GM21717 (cell line): ENCODE measurements at regions not wholly inside any gene's neighbourhood (a gene's known extent, or its start where the extent isn't known, plus 50 kb on each side); places are given as distances from the start of the nearest gene placed in this dataset.

Experiments
- ATAC-seq: cut with Tn5 transposase; IDR thresholded peaks from one replicate; pipeline ENCODE4 v1.9.1; 2021; ENCODE audit warnings: mild to moderate bottlenecking, moderate library complexity; ENCODE audit not compliant: unreplicated experiment

- ATAC-seq, result no peak
These were observed 172.3 kb downstream of the ARL6IP6 start for GRCh38 chr2:152890736-152891135.

DNA sequence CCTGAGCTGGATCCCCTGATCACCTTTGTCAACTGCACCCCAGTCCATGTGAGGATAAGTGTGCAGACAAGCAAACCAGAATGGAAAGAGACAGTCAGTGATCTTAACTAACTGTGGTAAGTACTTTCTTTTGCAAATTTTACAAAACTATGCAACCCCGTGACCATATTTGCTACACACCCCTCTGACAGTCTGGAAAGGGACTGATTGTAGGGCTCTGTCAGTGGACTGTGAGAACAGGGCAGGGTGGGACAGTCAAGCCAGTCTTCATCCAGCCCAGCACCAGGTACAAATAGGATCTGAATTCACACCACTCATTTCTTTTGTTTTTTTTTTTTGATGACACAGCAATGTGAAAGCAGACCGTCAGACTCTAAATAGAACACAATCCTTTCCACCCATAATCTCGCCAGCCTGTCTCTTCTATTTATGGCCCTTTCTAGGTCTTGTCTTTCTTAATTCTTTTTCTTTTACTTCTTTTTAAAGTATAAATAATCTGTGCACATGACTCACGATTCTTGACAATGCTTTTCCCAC lies 165.6 kb downstream of the ARL6IP6 start:
- no peak for ATAC-seq

DNA sequence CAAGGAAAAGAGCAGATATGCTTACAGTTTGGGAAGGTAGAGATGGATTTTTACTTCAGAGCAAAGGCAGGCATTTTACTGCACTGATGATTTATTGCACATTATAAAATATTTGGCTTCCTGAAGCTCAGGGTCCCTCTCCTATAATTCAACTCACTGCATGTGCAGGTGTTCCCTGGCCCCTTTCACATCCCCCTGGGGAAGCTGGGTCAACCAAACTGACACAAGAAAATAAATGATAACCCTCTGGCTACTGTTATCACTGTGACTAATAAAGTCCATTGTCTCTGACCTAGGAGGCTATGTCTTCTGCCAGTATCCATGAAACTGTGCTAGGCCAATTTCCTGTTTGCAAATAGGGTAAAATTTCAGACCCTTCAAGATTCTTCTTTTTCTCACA lies 163.1 kb downstream of the ARL6IP6 start:
- no peak for ATAC-seq

DNA sequence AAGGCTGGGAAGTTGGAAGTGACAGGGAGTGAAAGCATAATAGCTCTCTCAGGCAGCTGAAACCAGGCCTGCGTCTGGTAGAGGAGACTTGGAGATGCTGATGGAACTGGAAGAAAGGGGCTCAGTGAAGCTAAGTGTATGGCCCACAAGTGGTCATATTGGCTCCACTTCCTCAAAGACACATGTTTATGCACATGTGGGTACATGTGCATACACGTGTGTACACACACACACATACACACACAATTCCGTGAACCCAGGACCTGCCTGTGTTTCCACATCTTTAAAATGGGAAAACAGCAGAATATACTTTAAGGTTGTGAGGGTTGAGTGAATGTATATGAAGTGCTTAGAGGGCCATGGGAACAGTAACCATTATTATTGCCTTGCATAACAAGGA lies 160.9 kb downstream of the ARL6IP6 start:
- ATAC-seq, result no peak

DNA sequence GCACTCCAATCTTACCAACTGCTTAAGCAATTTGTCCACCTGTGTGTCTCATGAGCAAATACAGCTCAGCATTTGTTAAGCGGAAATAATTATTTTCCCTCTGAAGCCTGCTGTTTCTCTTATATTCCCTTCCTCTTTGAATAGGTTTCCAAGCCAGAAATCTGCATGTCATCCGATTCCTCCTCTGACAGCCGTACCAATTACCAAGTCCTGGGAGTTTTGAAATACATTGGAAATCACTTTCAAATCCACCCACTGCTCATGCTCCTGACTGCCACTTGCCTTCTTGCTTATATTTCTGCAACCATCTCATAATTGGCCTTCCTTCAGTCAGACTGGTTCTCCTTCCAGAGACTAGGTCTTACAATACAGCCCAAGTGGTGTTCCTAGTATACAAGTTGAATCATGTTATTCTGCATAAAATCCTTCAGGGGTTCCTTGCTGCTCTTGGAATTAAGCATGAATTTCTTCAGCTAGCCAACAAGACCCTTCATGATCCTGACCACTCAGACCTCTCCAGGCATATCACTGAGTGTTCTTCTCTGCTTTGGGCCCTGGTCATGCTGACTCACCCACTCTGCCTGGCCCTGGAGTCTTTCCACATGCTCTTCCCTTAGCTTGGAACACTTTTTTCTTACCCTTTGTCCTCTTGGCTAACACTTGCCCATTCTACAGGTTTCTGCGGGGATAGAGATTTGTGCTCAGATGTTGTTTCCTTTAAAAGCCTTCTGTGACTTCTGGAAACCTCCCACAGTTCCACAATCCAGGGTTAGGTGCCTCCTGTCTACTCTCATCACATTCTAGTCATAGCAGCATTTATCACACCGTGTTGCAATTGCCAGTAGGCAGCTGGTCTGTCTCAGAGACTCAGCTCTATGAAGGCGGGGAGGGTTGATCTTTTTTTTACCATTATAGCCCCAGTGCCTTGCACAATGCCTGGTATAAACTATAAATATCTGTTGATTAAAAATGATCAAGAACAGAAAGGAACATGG lies 157.6 kb downstream of the ARL6IP6 start:
- ATAC-seq, result no peak

DNA sequence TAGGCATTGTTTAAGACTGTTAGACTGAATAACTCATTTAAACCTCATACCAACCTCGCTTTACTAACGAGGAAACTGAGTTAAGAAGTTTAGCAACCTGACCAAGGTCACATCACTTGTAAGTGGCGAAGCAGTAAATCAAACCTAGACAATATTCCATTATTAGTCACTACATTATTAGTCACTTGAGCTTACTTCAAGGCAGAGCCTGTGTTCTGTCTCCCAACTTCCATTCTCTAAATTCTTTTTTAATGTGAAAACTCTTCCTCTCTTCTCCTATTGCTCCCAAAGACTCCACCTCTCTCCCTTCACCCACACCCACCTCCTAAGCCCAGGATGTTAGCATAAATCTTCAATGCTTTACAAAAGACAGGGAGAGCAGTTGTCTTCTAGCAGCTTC lies 156.5 kb downstream of the ARL6IP6 start:
- ATAC-seq, result no peak

GRCh38 chr2:152870239-152870638 lies 151.8 kb downstream of the ARL6IP6 start:
- ATAC-seq, result no peak

DNA sequence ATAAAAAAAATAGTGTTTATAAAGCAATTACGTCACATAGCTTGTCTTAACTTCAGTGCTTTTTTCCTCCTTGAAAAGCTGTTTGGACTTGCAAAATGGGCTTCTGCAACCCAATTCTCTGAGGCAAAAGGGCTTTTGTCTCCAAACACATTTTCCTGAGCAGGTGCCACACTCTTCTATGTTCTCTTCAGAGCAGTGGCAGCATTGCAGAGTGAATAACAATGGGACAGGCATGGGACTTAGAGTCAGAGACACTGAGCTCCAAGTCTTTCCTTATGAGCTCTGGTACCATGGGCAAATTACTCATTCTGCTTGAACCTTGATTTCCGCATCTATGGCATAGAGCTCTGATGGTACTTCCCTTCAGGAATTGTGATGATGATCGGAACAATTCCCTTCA lies 149.0 kb downstream of the ARL6IP6 start:
- no peak for ATAC-seq

- ATAC-seq, result no peak
These were observed 146.3 kb downstream of the ARL6IP6 start for GRCh38 chr2:152864601-152865149.

DNA sequence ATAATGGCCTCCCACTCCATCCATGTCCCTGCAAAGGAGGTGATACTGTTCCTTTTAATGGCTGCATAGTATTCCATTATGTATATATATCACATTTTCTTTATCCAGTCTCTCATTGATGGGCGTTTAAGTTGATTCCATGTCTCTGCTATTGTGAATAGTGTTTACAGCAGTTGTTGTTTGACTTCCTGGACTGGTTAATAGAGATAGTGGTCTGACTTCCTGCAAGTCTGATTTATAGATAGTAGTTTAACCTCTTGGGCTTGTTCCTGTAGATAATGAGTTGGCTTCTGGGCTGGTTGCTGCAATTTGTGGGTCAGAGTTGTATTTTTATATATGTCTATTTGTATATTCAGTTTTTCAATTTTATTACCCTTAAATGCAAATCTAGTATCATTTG lies 145.4 kb downstream of the ARL6IP6 start:
- ATAC-seq, result no peak

DNA sequence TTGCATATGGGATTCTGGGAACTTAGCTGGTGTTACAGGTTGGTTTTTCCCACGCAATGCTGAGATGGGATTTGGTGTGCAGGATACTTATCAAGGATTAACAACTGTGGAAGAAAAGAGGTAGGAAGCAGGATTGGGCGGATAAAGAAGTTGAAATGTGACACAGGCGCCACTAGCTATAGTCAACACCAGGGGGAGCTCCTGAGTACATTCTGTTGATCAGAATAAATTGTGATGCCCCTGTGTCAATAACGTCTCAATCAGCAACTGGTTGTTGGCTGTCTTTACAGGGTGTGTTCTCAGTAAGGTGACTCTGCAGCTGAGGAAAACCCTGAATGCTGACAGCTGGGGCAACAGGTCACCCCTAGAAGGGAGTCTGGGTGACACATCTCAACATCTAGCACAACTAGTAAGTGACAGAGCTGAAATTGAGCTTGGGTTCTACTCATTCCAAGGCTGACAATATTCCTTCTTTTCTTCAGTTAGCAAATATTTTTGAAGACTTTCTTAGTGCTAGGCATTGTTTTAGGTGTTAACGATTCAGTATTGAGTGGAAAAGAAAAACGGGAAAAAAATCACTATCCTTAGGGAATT lies 143.0 kb downstream of the ARL6IP6 start:
- ATAC-seq, result no peak

DNA sequence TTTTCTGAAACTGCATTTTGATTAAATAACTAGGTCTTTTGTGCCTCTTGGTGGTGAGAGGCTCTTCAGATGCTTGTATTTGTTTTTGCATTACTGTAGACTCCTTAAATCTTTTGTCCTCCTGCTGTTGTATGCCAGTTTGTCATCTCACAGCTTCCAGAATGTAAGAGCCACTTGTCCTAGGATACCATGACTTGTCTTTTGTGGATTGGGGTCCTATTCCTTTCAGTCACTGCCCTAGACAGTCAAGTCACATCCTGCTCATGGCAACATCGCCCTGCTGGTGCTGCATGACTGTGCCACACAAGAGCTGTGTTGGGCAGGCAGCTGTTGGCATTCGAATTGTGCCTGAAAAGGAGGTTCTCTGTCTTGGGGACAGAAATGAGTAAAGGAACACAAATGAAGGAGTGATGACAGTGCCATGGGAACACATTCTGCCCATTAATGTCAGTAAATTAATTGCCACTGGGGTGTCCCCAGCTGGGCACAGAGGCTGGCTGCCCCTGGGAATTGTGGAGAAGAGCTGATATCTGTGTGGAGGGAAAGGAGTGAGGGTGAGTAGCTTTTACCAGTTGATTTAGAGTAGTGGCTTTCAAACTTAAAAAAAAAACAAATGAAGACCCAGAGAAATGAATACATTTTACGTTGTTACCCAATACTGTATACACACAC lies 140.3 kb downstream of the ARL6IP6 start:
- ATAC-seq, result no peak

GRCh38 chr2:152846697-152847470 lies 128.5 kb downstream of the ARL6IP6 start:
- ATAC-seq, result no peak

- no peak for ATAC-seq
These were observed 117.3 kb downstream of the ARL6IP6 start for GRCh38 chr2:152835674-152836073.

DNA sequence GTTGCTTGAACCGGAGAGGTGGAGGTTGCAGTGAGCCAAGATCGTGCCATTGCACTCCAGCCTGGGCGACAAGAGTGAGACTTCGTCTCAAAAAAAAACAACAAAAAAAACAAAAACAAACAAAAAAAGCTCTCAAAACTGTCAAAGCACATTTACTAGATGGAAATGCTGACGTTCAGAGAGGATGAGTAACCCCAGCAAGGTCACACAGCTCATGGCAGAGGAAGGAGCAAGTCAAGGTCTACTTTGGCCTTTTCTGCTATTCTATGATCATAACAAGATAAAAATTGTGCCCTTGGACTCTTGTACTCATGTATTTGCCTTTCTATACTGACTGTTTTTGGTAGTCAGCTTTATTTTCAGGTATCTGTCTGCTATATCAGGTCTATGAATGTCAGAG lies 109.5 kb downstream of the ARL6IP6 start:
- ATAC-seq, result no peak

GRCh38 chr2:152826581-152827279 lies 108.3 kb downstream of the ARL6IP6 start:
- ATAC-seq, result no peak

- ATAC-seq, result no peak
These were observed 107.4 kb downstream of the ARL6IP6 start for GRCh38 chr2:152825834-152826233.

- no peak for ATAC-seq
These were observed 105.5 kb downstream of the ARL6IP6 start for GRCh38 chr2:152823905-152824304.

DNA sequence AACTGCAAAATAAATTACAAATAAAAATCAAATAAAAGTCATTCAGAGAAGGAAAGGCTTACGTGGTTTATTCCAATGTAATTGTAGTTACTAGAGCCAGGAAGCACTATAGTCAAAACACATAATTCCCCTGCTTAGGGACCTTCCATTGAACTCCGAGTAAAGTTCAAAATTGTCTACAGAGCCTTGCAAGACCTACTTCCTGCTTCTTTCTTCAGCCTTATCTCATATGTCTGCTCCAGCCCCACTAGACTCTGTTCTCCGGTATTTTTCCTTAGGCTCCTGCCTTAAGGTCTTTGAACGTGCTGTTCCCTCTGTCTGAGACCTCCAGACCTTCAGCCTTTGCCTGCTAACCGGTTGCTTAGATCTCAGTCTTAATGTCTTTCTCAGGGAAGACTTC lies 104.3 kb downstream of the ARL6IP6 start:
- ATAC-seq, result no peak

GRCh38 chr2:152820048-152820447 lies 101.6 kb downstream of the ARL6IP6 start:
- no peak for ATAC-seq
